Activated CD4-positive, alpha-beta T cell treated with anti-CD3 and anti-CD28 coated beads for 36 hours (primary cell): ENCODE measurements at regions not wholly inside any gene's neighbourhood (a gene's known extent, or its start where the extent isn't known, plus 50 kb on each side); places are given as distances from the start of the nearest gene placed in this dataset.
"Not testable (repeated sequence)": the region's sequence is repeated elsewhere in the genome, so short reads cannot be mapped to it uniquely, and the experiment has no call there.

Source experiments
- ATAC-seq: fragments of 200-7000 bp; cut with Tn5 transposase; one replicate; pipeline ENCODE4 v1.10.0; 2021; ENCODE audit warnings: mild to moderate bottlenecking, moderate library complexity
- CTCF ChIA-PET: fragments of 350-600 bp; sonication (Branson Sonifier 250); formaldehyde crosslinking; loops from one replicate; lab custom pipeline; 2021; ENCODE audit warnings: antibody characterized with exemption; lab: Charles Lee
- POLR2A ChIA-PET: fragments of 350-600 bp; sonication (Branson Sonifier 250); formaldehyde crosslinking; loops from one replicate; lab custom pipeline; 2021; ENCODE audit warnings: antibody characterized with exemption, inconsistent platforms; lab: Charles Lee
- DNase-seq: peaks from one replicate; pipeline ENCODE4 v3.0.0-alpha.2; 2020
- H3K27ac Mint-ChIP-seq: one replicate; pipeline ENCODE4 v1.8.0; 2021; ENCODE audit warnings: mixed read lengths
- H3K27me3 Mint-ChIP-seq: one replicate; pipeline ENCODE4 v1.8.0; 2021; ENCODE audit warnings: mixed read lengths
- H3K36me3 Mint-ChIP-seq: one replicate; pipeline ENCODE4 v1.8.0; 2021; ENCODE audit warnings: low read depth, mixed read lengths
- H3K4me1 Mint-ChIP-seq: one replicate; pipeline ENCODE4 v1.8.0; 2021; ENCODE audit warnings: mixed read lengths
- H3K4me3 Mint-ChIP-seq: one replicate; pipeline ENCODE4 v1.8.0; 2021; ENCODE audit warnings: mild to moderate bottlenecking, moderate library complexity, mixed read lengths
- H3K9me3 Mint-ChIP-seq: one replicate; pipeline ENCODE4 v1.8.0; 2021; ENCODE audit warnings: low read depth, mixed read lengths
- intact Hi-C, 2 experiments: fragments of 100-400 bp; cut with DNase I in 1 of 2; cut with micrococcal nuclease in 1 of 2; formaldehyde crosslinking; loops; one replicate each; pipeline versions ENCODE4 v1.14.2 to v1.15.1; 2022 to 2024; cut with DNase I, micrococcal nuclease

DNA sequence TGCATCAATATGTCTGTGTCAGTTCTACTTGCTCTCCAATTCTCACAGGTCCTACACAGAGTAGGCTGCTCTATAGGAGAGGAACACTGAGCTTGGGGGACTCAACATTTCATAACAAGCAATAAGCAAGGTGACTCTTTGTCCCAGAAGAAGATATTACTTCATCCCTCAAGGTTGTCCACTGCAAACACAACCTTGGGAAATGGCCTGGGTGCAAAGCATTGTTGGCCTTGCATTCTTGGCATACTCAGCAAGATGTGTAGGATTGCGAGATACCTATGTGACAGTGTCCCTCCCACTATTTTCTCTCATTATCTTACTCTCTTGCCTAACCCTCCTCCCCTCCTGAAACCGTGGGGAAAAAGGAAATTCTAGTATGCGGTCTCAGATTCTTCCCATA lies 169.8 kb upstream of the FREM1 start:
- Mint-ChIP-seq H3K36me3 (no peaks in the 10 kb centered on the region), H3K9me3 (no peaks in the 10 kb centered on the region), H3K27ac (no peak overlapping the region), H3K27me3 (peaks cover 5% of the 10 kb centered on the region), H3K4me3 (no peak overlapping the region), H3K4me1 (no peaks in the 10 kb centered on the region)
- intact Hi-C loops = no loop called here
- ChIA-PET POLR2A (no interaction called here), CTCF (interaction anchor here (0.6 kb wide), 1 partner anchor 25 kb away, joined by 3 read pairs; no protein-coding TSS in a partner anchor)
- no peak for ATAC-seq
- DNase-seq = no peak

DNA sequence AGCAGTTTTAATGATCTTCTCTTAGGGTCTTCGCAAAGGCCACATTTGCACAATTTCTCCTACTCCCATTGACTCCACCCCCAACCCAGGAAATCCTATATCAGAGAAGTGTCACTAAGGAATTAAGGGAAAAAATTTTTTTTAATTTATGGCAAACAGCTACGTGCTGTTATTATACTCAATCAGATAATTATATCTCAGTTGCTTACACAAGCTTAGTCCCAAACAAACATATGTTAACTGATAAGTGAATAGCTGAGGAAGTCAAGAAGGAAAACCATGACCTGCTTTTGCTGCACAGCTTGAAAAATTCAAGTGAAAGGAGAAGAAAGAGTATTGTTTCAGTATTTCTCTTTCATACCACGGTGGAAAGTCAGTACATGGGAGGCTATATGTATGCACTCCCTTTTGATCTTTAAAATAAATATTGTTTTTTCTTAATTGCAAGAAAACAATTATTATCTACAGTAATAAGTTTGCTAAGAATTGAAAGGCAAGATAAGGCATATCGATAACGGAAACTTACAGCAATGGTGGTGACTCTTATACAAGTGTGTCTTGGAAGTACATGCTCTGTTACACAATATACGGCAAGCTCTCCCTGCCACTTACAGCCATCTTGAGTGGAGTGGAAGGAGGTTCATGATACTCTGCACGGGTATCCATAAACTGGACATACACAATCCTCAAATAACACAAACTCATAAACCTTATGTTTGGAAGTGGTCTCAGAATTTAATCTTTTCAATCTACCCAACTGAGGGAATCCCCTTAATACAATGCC lies 167.9 kb upstream of the FREM1 start:
- no peak for DNase-seq
- ChIA-PET CTCF (interaction anchor here (1.4 kb wide), 1 partner anchor 26 kb away, joined by 3 read pairs; no protein-coding TSS in a partner anchor), POLR2A (no interaction called here)
- H3K27me3 Mint-ChIP-seq = peaks cover 5% of the 10 kb centered on the region
- no peaks in the 10 kb centered on the region for H3K36me3 Mint-ChIP-seq
- H3K27ac Mint-ChIP-seq = no peak overlapping the region
- H3K4me3 Mint-ChIP-seq = no peak overlapping the region
- intact Hi-C loops = no loop called here
- H3K4me1 Mint-ChIP-seq = no peaks in the 10 kb centered on the region
- ATAC-seq = no peak
- no peaks in the 10 kb centered on the region for H3K9me3 Mint-ChIP-seq

DNA sequence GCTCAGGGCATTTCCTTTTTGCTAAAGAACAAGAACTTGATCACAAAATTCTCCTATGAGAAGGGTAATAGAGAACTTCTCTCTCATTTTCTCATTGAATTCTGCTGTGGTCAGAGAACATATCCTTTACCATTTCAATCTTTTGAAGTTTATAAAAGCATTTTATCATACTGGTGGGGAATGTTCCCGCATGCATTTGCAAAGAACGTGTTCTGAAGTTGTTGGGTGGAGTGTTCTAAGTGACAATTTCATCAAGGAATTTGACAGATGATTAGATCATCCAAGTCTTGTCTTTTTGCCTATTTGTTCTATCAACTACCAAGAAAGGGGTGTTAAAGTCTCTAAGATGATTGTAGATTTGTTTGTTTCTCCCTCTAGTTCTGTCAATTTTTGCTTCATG lies 163.4 kb upstream of the FREM1 start:
- Mint-ChIP-seq H3K4me3 (no peak overlapping the region), H3K9me3 (no peaks in the 10 kb centered on the region), H3K27me3 (peaks cover 5% of the 10 kb centered on the region), H3K27ac (no peak overlapping the region), H3K36me3 (no peaks in the 10 kb centered on the region), H3K4me1 (no peaks in the 10 kb centered on the region)
- ChIA-PET POLR2A (no interaction called here), CTCF (interaction anchor here (1.8 kb wide), 1 partner anchor 61 kb away, joined by 5 read pairs; no protein-coding TSS in a partner anchor)
- no peak for ATAC-seq
- intact Hi-C loops = no loop called here
- DNase-seq = no peak

DNA sequence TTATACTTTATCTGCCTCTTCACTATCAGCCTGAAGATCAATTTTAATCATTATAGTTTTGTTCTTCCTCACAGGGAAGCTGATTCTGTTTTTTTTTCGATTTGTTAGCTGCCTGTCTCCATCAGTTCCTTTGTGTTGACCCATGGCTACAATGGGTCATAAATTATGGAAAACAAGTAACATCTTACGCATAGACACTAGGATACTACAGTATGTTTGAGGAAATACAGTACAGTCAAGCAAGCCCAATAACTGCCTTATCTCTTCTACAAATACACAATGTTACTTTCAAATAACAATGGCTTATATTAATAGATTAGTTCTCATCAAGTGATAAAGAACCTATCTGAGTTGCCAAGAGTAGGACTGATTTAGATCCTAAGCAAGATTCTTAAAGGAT lies 160.5 kb upstream of the FREM1 start:
- intact Hi-C loops = no loop called here
- ChIA-PET POLR2A (no interaction called here), CTCF (no interaction called here)
- Mint-ChIP-seq H3K9me3 (no peaks in the 10 kb centered on the region), H3K4me1 (no peaks in the 10 kb centered on the region), H3K4me3 (no peak overlapping the region), H3K27ac (no peak overlapping the region), H3K36me3 (no peaks in the 10 kb centered on the region), H3K27me3 (peaks cover 2% of the 10 kb centered on the region)
- ATAC-seq = no peak
- DNase-seq = no peak

DNA sequence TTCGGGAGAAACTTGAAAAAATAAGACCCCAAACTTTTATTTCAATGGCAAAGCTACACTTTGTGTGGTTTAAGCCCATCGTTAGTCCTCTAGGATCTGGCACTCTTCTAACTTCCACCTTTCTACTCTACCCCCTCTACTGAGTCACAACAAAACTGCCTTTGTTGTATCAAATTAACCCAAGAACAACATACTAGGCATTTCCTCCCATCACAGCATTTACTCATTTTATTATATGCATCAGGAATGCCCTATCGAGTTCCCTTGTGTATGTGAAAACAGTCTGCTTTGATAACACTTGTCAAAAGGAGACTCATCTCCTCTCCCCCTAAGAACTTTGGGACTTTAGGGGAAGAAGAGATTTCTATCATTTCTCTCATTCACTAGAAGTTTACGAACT lies 158.9 kb upstream of the FREM1 start:
- Mint-ChIP-seq H3K4me3 (no peak overlapping the region), H3K4me1 (no peaks in the 10 kb centered on the region), H3K9me3 (no peaks in the 10 kb centered on the region), H3K27ac (no peak overlapping the region), H3K36me3 (no peaks in the 10 kb centered on the region), H3K27me3 (no peaks in the 10 kb centered on the region)
- ATAC-seq (no peak), DNase-seq (no peak)
- ChIA-PET POLR2A (no interaction called here), CTCF (no interaction called here)
- intact Hi-C loops = loop anchor here in 1 of 2 experiments (10.0 kb wide), 1 partner anchor 46 kb away; no protein-coding TSS in a partner anchor

DNA sequence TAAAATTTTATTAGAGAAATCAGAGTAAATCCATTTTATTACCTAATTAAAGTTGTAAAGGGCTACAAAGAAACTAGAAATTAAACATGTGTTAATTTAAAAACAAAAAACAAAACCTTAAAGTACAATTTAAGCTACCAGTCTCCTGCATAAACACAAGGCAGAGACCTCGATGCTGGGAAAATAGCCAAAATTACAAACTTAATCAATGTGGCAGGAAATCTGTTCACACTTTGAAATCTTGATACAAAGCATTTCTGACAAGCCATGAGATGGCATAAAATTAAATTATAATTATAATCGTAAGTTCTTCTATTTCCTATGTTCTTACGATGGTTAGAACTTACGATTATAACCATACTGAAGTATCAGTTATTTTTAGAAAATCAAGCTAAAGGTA lies 158.0 kb upstream of the FREM1 start:
- no peak for ATAC-seq
- ChIA-PET CTCF (no interaction called here), POLR2A (no interaction called here)
- no peak overlapping the region for H3K27ac Mint-ChIP-seq
- no peaks in the 10 kb centered on the region for H3K36me3 Mint-ChIP-seq
- no peak overlapping the region for H3K4me3 Mint-ChIP-seq
- H3K9me3 Mint-ChIP-seq = no peaks in the 10 kb centered on the region
- intact Hi-C loops = loop anchor here in 1 of 2 experiments (10.0 kb wide), 1 partner anchor 47 kb away; no protein-coding TSS in a partner anchor
- no peaks in the 10 kb centered on the region for H3K27me3 Mint-ChIP-seq
- no peak for DNase-seq
- H3K4me1 Mint-ChIP-seq = no peaks in the 10 kb centered on the region

DNA sequence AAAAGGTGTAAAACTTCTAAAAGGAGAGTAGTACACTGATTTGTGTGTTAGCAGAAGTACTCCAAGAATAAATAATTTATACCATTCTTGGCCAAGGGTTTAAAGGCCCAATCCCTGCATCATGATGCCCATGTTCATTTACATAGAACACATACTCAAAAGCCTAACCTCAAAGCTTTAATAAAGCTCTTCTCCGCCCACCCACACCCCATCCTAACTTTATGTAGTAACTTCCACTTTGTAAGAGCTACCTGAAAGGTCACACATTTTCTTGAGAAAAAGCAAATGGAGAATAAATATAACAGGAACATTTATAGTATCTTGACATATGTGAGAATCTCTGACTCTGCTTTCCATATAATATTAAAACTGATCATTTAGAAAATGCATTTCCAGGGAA lies 148.8 kb upstream of the FREM1 start:
- Mint-ChIP-seq H3K27me3 (peaks cover 3% of the 10 kb centered on the region), H3K9me3 (no peaks in the 10 kb centered on the region), H3K4me1 (no peaks in the 10 kb centered on the region), H3K4me3 (no peak overlapping the region), H3K36me3 (no peaks in the 10 kb centered on the region), H3K27ac (no peak overlapping the region)
- ChIA-PET CTCF (no interaction called here), POLR2A (no interaction called here)
- no peak for DNase-seq
- no peak for ATAC-seq
- intact Hi-C loops = loop anchor here in 1 of 2 experiments (10.0 kb wide), 1 partner anchor 76 kb away; no protein-coding TSS in a partner anchor

DNA sequence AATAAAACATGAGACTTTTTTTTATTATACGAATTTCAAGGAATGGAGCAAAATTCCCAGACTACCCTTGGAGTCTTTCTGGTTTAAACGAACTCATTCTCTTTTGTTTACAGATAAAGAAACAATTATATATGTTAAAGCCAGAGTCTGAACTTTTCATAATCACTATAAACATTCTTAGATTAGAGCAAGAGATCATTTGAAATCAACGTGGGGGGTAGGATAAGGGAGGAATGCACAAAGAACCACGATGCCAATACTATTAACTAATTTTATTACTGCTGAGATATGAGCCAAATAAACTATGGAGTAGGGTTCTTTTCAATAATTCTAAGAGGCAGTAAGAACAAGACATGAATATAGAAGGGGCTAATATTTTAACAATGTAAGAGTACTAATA lies 148.0 kb upstream of the FREM1 start:
- H3K36me3 Mint-ChIP-seq = no peaks in the 10 kb centered on the region
- ATAC-seq (no peak), DNase-seq (no peak)
- peaks cover 3% of the 10 kb centered on the region for H3K27me3 Mint-ChIP-seq
- ChIA-PET POLR2A (no interaction called here), CTCF (no interaction called here)
- H3K4me3 Mint-ChIP-seq = no peak overlapping the region
- no peak overlapping the region for H3K27ac Mint-ChIP-seq
- no peaks in the 10 kb centered on the region for H3K9me3 Mint-ChIP-seq
- intact Hi-C loops = loop anchor here in 1 of 2 experiments (10.0 kb wide), 1 partner anchor 77 kb away; no protein-coding TSS in a partner anchor
- no peaks in the 10 kb centered on the region for H3K4me1 Mint-ChIP-seq

DNA sequence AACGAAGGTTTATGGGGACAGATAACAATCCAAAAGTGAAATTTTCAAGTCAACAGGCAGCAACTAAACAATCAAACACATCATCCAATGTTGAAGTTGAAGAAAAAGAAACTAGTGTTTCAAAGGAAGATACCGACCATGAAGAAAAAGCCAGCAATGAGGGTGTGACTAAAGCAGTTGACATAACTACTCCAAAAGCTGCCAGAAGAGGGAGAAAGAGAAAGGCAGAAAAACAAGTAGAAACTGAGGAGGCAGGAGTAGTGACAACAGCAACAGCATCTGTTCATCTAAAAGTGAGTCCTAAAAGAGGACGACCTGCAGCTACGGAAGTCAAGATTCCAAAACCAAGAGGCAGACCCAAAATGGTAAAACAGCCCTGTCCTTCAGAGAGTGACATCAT lies 145.1 kb upstream of the FREM1 start:
- CTCF ChIA-PET, POLR2A ChIA-PET, H3K27me3 Mint-ChIP-seq, H3K27ac Mint-ChIP-seq, H3K4me1 Mint-ChIP-seq, DNase-seq, ATAC-seq, H3K36me3 Mint-ChIP-seq, H3K4me3 Mint-ChIP-seq, H3K9me3 Mint-ChIP-seq: not testable (repeated sequence)
- intact Hi-C loops = loop anchor here in 1 of 2 experiments (10.0 kb wide), 1 partner anchor 80 kb away; no protein-coding TSS in a partner anchor

DNA sequence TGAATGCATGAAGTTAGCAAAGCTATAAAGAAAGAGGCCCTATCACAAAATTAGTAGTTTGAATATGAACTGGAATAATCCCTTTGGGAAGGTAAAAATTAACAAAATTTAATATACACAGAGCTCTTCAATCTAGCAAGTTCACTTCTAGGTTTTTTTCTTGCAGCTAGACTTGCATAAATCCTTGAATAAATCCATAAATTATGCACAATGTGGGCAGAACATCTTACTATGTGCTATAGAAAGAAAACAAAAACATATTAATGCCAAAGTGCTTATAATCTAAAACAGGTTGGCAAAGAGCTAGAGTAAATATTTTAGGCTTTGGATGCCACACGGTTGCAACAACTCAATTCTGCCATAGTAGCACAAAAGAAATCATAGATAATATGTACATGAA lies 138.5 kb upstream of the FREM1 start:
- no peaks in the 10 kb centered on the region for H3K4me1 Mint-ChIP-seq
- intact Hi-C loops = no loop called here
- no peak overlapping the region for H3K27ac Mint-ChIP-seq
- ChIA-PET CTCF (no interaction called here), POLR2A (no interaction called here)
- no peaks in the 10 kb centered on the region for H3K9me3 Mint-ChIP-seq
- peaks cover 4% of the 10 kb centered on the region for H3K27me3 Mint-ChIP-seq
- H3K4me3 Mint-ChIP-seq = no peak overlapping the region
- no peaks in the 10 kb centered on the region for H3K36me3 Mint-ChIP-seq
- ATAC-seq (no peak), DNase-seq (no peak)

DNA sequence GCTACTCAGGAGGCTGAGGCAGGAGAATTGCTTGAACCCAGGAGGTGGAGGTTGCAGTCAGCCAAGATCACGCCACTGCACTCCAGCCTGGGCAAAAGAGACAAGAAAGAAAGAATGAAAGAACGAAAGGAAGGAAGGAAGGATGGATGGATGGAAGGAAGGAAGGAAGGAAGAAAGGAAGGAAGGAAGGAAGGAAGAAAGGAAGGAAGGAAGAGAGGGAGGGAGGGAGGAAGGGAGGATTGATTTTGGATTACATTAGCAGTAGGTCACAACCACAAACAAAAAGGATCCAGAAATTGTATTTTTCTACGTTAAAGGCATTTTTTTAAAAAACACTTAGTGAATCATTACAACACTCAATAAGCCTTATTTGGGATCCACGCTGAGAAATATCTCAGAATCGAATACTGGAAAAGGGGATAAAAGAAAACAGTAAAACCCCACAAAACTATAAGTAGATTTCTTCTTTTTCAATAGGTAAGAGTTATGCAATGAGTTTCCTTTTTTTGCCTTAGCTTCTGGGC lies 136.9 kb upstream of the FREM1 start:
- ATAC-seq (no peak), DNase-seq (no peak)
- Mint-ChIP-seq H3K27me3 (peaks cover 4% of the 10 kb centered on the region), H3K9me3 (no peaks in the 10 kb centered on the region), H3K4me3 (no peak overlapping the region), H3K27ac (no peak overlapping the region), H3K36me3 (no peaks in the 10 kb centered on the region), H3K4me1 (no peaks in the 10 kb centered on the region)
- POLR2A ChIA-PET = no interaction called here
- CTCF ChIA-PET = no interaction called here
- intact Hi-C loops = no loop called here

DNA sequence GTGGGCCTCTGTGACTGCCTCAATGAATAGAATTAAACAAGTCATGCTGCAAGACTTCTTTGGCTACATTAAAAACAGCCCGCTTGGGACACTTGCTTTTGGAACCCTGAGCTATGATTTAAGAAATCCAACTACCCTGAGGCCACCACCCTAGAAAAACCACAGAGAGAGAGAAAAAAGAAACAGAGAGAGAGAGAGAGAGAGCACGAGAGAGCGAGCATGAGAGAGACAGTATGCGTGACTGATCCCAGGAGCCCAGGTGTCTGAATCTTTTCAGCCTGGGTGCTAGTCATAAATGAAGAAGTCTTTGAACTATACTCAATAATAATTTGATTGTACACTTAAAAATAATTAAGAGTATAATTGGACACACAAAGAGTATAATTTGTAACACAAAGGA lies 123.1 kb upstream of the FREM1 start:
- ATAC-seq (no peak), DNase-seq (no peak)
- Mint-ChIP-seq H3K36me3 (no peaks in the 10 kb centered on the region), H3K9me3 (no peaks in the 10 kb centered on the region), H3K27me3 (peaks cover 8% of the 10 kb centered on the region), H3K4me1 (no peaks in the 10 kb centered on the region), H3K4me3 (no peak overlapping the region), H3K27ac (no peak overlapping the region)
- POLR2A ChIA-PET = no interaction called here
- CTCF ChIA-PET = no interaction called here
- intact Hi-C loops = no loop called here
